ENCODE measurements at regions not wholly inside any gene's neighbourhood (a gene's known extent, or its start where the extent isn't known, plus 50 kb on each side); places are given as distances from the start of the nearest gene placed in this dataset.

GRCh38 chr15:66929843-66930402, 135.5 kb upstream of the SMAD3 start:
- H3K9me3 ChIP-seq: peaks cover 0 to 19% (median 9%) of the 10 kb centered on the region in 8 donors
- no peak for DNase-seq
- H3K4me1 ChIP-seq: peaks cover 0 to 12% (median 4%) of the 10 kb centered on the region in 6 donors
- TF ChIP-seq POLR2A (IDR thresholded peaks at IDR 0.05) (no peak), CTCF (IDR thresholded peaks at IDR 0.05 in 8 of 11, conservative IDR thresholded peaks at IDR 0.05 in 3 of 11) (no peak), POLR2AphosphoS5 (IDR thresholded peaks at IDR 0.05) (no peak)
- intact Hi-C loops (cut with DNase I; ENCODE audit: low total_unique reads): no loop called here
- no peaks in the 10 kb centered on the region for H3K36me3 ChIP-seq
- no peak overlapping the region for H3K27ac ChIP-seq
- no peak overlapping the region for H3K4me3 ChIP-seq
- 80 to 90% (median 88%) methylated on average over 2 of the region's 2 CpGs for WGBS, 5 donors
- peaks cover 0 to 9% (median 0%) of the 10 kb centered on the region in 7 donors for H3K27me3 ChIP-seq (replicated peaks in 1 of 7)

DNA sequence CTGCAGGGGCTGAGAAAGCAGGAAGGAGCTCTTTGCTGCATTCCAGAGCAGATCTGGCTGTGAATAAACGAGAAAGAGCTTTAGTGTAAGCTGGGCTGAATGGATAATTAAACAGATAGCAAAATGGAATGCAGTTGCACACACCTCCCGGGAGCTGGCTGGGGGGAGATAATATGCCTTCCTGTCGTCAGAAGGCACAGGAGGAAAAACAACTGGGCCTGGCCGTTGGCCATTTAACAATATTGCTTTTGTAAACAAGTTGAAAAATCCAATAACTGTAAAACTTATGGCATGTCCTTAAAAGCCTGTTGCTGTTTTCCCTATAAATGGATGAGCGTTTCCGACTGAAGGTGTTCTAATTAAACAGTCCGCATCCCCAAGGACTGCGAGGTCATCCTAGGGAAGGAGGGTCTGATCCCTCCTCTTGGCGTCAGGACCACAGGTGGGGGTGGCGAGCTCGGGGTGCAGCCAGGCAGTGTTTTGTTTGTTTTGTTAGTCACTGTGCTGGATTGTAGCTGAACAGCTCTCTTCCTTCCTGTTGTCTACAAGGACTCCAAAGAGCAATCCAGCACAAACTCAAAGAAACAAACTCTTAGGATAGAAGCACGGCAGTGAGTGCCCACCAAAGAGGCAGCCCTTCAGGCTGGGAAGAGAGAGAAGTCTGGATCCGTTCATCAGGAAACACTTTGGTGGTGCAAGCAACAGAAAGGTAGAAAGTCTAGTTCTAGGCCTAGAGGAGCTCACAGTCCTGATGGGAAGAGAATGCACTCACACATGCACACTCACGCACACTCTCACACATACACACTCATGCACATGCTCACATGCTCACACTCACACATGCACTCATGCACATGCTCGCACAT, 133.4 kb upstream of the SMAD3 start:
- Histone ChIP-seq H3K36me3 (no peaks in the 10 kb centered on the region), H3K27me3 (replicated peaks in 1 of 7) (no peaks in the 10 kb centered on the region), H3K27ac (no peak overlapping the region), H3K4me1 (peaks cover 0 to 18% (median 9%) of the 10 kb centered on the region in 6 donors), H3K9me3 (peaks cover 0 to 23% (median 9%) of the 10 kb centered on the region in 8 donors), H3K4me3 (no peak overlapping the region)
- WGBS, 5 donors: 55 to 71% (median 62%) methylated on average over 13 to 15 of the region's 15 CpGs
- intact Hi-C loops (cut with DNase I; ENCODE audit: low total_unique reads): no loop called here
- no peak for TF ChIP-seq POLR2A (IDR thresholded peaks at IDR 0.05)
- TF ChIP-seq POLR2AphosphoS5 (IDR thresholded peaks at IDR 0.05): no peak
- no peak for TF ChIP-seq CTCF (IDR thresholded peaks at IDR 0.05 in 8 of 11, conservative IDR thresholded peaks at IDR 0.05 in 3 of 11)
- no peak for DNase-seq

GRCh38 chr15:66932634-66933024, 132.8 kb upstream of the SMAD3 start:
- Histone ChIP-seq H3K9me3 (peaks cover 0 to 29% (median 11%) of the 10 kb centered on the region in 8 donors), H3K4me3 (no peak overlapping the region), H3K27ac (no peak overlapping the region), H3K4me1 (peaks cover 0 to 18% (median 9%) of the 10 kb centered on the region in 6 donors), H3K27me3 (replicated peaks in 1 of 7) (no peaks in the 10 kb centered on the region), H3K36me3 (no peaks in the 10 kb centered on the region)
- TF ChIP-seq POLR2AphosphoS5 (IDR thresholded peaks at IDR 0.05) (no peak), CTCF (IDR thresholded peaks at IDR 0.05 in 8 of 11, conservative IDR thresholded peaks at IDR 0.05 in 3 of 11) (no peak), POLR2A (IDR thresholded peaks at IDR 0.05) (no peak)
- no peak for DNase-seq
- 86 to 98% (median 97%) methylated on average over 6 of the region's 6 CpGs for WGBS, 5 donors
- intact Hi-C loops (cut with DNase I; ENCODE audit: low total_unique reads): no loop called here

All from spleen (tissue), 11 donors.